ENCODE measurements at regions not wholly inside any gene's neighbourhood (a gene's known extent, or its start where the extent isn't known, plus 50 kb on each side); places are given as distances from the start of the nearest gene placed in this dataset.
"Not testable (repeated sequence)": the region's sequence is repeated elsewhere in the genome, so short reads cannot be mapped to it uniquely, and the experiment has no call there.

GRCh38 chr13:90217275-90217674, 1130.2 kb upstream of the MIR17HG start:
- no peak for DNase-seq

- DNase-seq, result no peak
These were observed 1124.7 kb upstream of the MIR17HG start for GRCh38 chr13:90222758-90223157.

- no peak for DNase-seq
These were observed 1117.2 kb upstream of the MIR17HG start for GRCh38 chr13:90230311-90230710.

- no peak for DNase-seq
These were observed 1115.2 kb upstream of the MIR17HG start for GRCh38 chr13:90232291-90232690.

- no peak for DNase-seq
These were observed 1113.4 kb upstream of the MIR17HG start for GRCh38 chr13:90233933-90234672.

GRCh38 chr13:90237852-90238251, 1109.6 kb upstream of the MIR17HG start:
- DNase-seq, result no peak

- no peak for DNase-seq
These were observed 1109.1 kb upstream of the MIR17HG start for GRCh38 chr13:90238413-90238812.

GRCh38 chr13:90239130-90239529, 1108.4 kb upstream of the MIR17HG start:
- no peak for DNase-seq

GRCh38 chr13:90246005-90246404, 1101.5 kb upstream of the MIR17HG start:
- no peak for DNase-seq

- DNase-seq, result no peak
These were observed 1100.7 kb upstream of the MIR17HG start for GRCh38 chr13:90246687-90247345.

- DNase-seq, result no peak
These were observed 1093.7 kb upstream of the MIR17HG start for GRCh38 chr13:90253806-90254205.

- DNase-seq, result no peak
These were observed 1093.0 kb upstream of the MIR17HG start for GRCh38 chr13:90254437-90254836.

GRCh38 chr13:90256746-90257145, 1090.7 kb upstream of the MIR17HG start:
- no peak for DNase-seq

- DNase-seq, result no peak
These were observed 1089.4 kb upstream of the MIR17HG start for GRCh38 chr13:90258129-90258528.

- DNase-seq, result no peak
These were observed 1086.1 kb upstream of the MIR17HG start for GRCh38 chr13:90261343-90261742.

- DNase-seq, result no peak
These were observed 1077.3 kb upstream of the MIR17HG start for GRCh38 chr13:90270226-90270625.

GRCh38 chr13:90272356-90272755, 1075.1 kb upstream of the MIR17HG start:
- no peak for DNase-seq

GRCh38 chr13:90276216-90276615, 1071.3 kb upstream of the MIR17HG start:
- no peak for DNase-seq

- not testable (repeated sequence) for DNase-seq
These were observed 1069.3 kb upstream of the MIR17HG start for GRCh38 chr13:90278231-90278630.

GRCh38 chr13:90281709-90282108, 1065.8 kb upstream of the MIR17HG start:
- no peak for DNase-seq

GRCh38 chr13:90287521-90287920, 1060.0 kb upstream of the MIR17HG start:
- no peak for DNase-seq

- no peak for DNase-seq
These were observed 1053.6 kb upstream of the MIR17HG start for GRCh38 chr13:90293793-90294361.

GRCh38 chr13:90299238-90299637, 1048.2 kb upstream of the MIR17HG start:
- DNase-seq, result no peak

GRCh38 chr13:90300015-90300414, 1047.5 kb upstream of the MIR17HG start:
- DNase-seq, result no peak

All from activated T-cell treated with anti-CD3 and anti-CD28 coated beads, Interleukin-2, amount 50 U/mL, for 48 hours (primary cell).